Immature natural killer cell (primary cell): ENCODE measurements at regions not wholly inside any gene's neighbourhood (a gene's known extent, or its start where the extent isn't known, plus 50 kb on each side); places are given as distances from the start of the nearest gene placed in this dataset.
A peak's percentile ranks its signal among the peaks of the same experiment; 100 is the strongest.

Experiments used
- DNase-seq, 3 donors: peaks; one replicate each; pipeline ENCODE4 v3.0.0; 2022; ENCODE audit warnings: mixed read lengths in 1 of 3
- H3K27ac Mint-ChIP-seq, 6 donors: one replicate each; pipeline ENCODE4 v1.8.0; 2020; ENCODE audit warnings: mixed read lengths in 6 of 6, mild to moderate bottlenecking in 5 of 6, inconsistent platforms in 4 of 6, moderate library complexity in 3 of 6
- H3K27me3 Mint-ChIP-seq, 3 donors: one replicate each; pipeline ENCODE4 v1.8.0; 2020 to 2021; ENCODE audit warnings: low read depth in 3 of 3, mild to moderate bottlenecking in 3 of 3, mixed read lengths in 3 of 3, moderate library complexity in 3 of 3, inconsistent platforms in 1 of 3
- H3K36me3 Mint-ChIP-seq, 3 donors: one replicate each; pipeline ENCODE4 v1.8.0; 2020; ENCODE audit warnings: mixed read lengths in 3 of 3, inconsistent platforms in 2 of 3, mild to moderate bottlenecking in 2 of 3
- H3K4me1 Mint-ChIP-seq, 2 donors: one replicate each; pipeline ENCODE4 v1.8.0; 2020; ENCODE audit warnings: inconsistent platforms in 2 of 2, mild to moderate bottlenecking in 2 of 2, mixed read lengths in 2 of 2, moderate library complexity in 1 of 2
- H3K4me3 Mint-ChIP-seq, 5 donors: one replicate each; pipeline ENCODE4 v1.8.0; 2020; ENCODE audit warnings: mild to moderate bottlenecking in 5 of 5, mixed read lengths in 5 of 5, inconsistent platforms in 3 of 5, moderate library complexity in 3 of 5
- H3K9me3 Mint-ChIP-seq, 6 donors: one replicate each; pipeline ENCODE4 v1.8.0; 2020; ENCODE audit warnings: mild to moderate bottlenecking in 6 of 6, mixed read lengths in 6 of 6, inconsistent platforms in 4 of 6, moderate library complexity in 3 of 6

GRCh38 chr4:163846008-163846407 is 351.5 kb downstream of the TMA16 start:
- H3K9me3 Mint-ChIP-seq: peaks cover 0 to 5% (median 2%) of the 10 kb centered on the region in 6 donors
- H3K4me1 Mint-ChIP-seq: no peaks in the 10 kb centered on the region
- no peak for DNase-seq
- H3K4me3 Mint-ChIP-seq: no peak overlapping the region
- no peak overlapping the region for H3K27ac Mint-ChIP-seq
- H3K36me3 Mint-ChIP-seq: no peaks in the 10 kb centered on the region
- peaks cover 0 to 3% (median 2%) of the 10 kb centered on the region in 3 donors for H3K27me3 Mint-ChIP-seq

- no peak overlapping the region for H3K27ac Mint-ChIP-seq
- H3K27me3 Mint-ChIP-seq: no peaks in the 10 kb centered on the region
- H3K4me1 Mint-ChIP-seq: no peaks in the 10 kb centered on the region
- peaks cover 0 to 8% (median 0%) of the 10 kb centered on the region in 6 donors for H3K9me3 Mint-ChIP-seq
- H3K36me3 Mint-ChIP-seq: no peaks in the 10 kb centered on the region
- H3K4me3 Mint-ChIP-seq: no peak overlapping the region
- DNase-seq: no peak
These were observed 357.8 kb downstream of the TMA16 start for GRCh38 chr4:163852246-163852645.

DNA sequence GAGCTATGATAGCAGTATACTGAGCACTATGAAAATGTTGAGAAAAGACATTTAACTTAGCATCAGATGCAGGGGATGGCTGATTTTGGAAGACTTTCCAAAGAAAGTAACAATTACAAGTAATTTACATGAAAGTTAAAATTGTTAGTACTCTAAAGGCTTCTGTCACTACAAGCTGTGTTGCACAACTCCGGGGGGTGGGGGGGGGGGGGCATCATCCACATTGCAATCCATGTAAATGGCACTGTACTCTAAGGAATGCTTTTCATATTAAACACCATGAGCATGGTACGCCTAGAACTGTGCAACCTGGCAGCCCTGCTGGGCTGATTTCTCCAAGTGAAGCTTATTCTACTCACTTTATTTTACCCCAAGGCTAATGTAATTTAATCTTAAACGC is 363.4 kb downstream of the TMA16 start:
- Mint-ChIP-seq H3K4me3 (no peak overlapping the region), H3K27ac (no peak overlapping the region)

DNA sequence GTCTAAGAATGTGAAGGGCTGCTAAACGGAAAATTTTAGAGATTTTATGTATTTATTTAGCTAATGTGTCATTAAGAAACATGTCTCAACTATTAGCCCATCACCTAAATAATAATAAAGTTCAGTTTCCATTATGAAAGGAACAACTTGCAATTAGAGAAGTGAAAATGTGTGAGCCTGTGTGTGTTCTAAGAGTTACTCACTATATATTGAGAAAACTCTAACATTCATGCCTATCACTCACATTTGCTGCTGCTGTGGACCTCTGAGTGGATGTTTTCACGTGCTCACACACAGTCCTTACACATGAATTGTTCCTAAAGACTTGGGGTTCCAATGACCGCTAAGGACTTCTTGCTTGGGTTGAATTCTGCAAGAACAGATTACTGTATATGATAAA is 364.0 kb downstream of the TMA16 start:
- no peak overlapping the region for H3K4me3 Mint-ChIP-seq
- H3K9me3 Mint-ChIP-seq: no peaks in the 10 kb centered on the region
- no peaks in the 10 kb centered on the region for H3K4me1 Mint-ChIP-seq
- H3K36me3 Mint-ChIP-seq: no peaks in the 10 kb centered on the region
- H3K27me3 Mint-ChIP-seq: peaks cover 0 to 2% (median 1%) of the 10 kb centered on the region in 3 donors
- H3K27ac Mint-ChIP-seq: no peak overlapping the region
- no peak for DNase-seq

More for the DNA sequence above, 363.4 kb downstream of the TMA16 start:
- no peaks in the 10 kb centered on the region for H3K36me3 Mint-ChIP-seq
- DNase-seq: no peak
- H3K4me1 Mint-ChIP-seq: no peaks in the 10 kb centered on the region
- no peaks in the 10 kb centered on the region for H3K9me3 Mint-ChIP-seq
- H3K27me3 Mint-ChIP-seq: peaks cover 0 to 2% (median 1%) of the 10 kb centered on the region in 3 donors

DNA sequence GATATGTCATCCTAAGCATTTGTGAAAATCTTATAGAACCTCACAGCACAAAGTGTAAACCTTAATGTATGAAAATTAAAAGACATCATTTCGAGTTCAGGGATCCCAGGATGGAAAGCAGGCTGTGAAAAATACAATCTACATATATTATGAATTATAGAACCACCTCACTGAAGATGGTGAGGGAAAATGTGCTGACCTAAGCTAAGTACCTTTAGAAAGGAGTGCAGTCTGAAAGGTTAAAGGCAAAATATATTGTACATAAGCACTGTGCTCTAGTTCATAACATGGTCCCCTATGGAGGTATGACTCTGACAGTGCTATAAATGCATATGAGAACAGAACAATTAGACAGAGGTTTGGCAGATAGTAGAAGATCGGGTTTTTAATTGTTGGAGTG is 368.6 kb downstream of the TMA16 start:
- peaks cover 0 to 2% (median 1%) of the 10 kb centered on the region in 3 donors for H3K27me3 Mint-ChIP-seq
- no peak overlapping the region for H3K27ac Mint-ChIP-seq
- H3K4me1 Mint-ChIP-seq: no peaks in the 10 kb centered on the region
- no peak for DNase-seq
- no peak overlapping the region for H3K4me3 Mint-ChIP-seq
- no peaks in the 10 kb centered on the region for H3K9me3 Mint-ChIP-seq
- H3K36me3 Mint-ChIP-seq: no peaks in the 10 kb centered on the region

- Mint-ChIP-seq H3K9me3 (no peaks in the 10 kb centered on the region), H3K27ac (no peak overlapping the region), H3K36me3 (no peaks in the 10 kb centered on the region), H3K4me3 (no peak overlapping the region), H3K4me1 (no peaks in the 10 kb centered on the region), H3K27me3 (no peaks in the 10 kb centered on the region)
- DNase-seq: no peak
These were observed 370.5 kb downstream of the TMA16 start for GRCh38 chr4:163865010-163865409.

DNA sequence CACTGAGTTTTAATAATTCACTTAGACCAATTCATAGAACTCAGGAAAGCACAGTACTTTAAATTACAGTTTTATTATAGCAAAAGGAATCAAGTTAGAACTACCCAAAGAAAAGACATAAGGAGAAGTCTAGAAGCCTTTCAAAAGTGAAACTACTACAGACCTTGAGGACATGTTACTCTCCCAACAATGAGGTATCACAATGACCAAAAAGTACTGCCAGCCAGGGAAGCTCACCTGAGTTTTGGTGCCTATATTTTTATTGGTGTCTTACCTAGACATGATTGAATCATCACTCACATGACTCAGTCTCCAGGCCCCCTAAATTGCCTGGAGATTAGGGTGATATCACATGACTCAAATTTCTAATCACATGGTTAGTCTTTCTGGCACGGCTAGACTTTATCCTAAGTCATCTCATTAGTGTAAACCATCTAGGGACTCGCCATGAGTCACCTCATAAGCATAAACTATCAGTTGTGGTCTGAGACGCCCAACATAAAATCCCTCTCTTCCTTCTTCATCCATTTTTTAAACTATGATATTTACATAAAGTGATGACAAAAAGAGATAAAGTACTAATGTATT is 372.3 kb downstream of the TMA16 start:
- H3K4me3 Mint-ChIP-seq: no peak overlapping the region
- H3K9me3 Mint-ChIP-seq: peaks cover 0 to 2% (median 0%) of the 10 kb centered on the region in 6 donors
- no peak overlapping the region for H3K27ac Mint-ChIP-seq
- no peaks in the 10 kb centered on the region for H3K4me1 Mint-ChIP-seq
- no peaks in the 10 kb centered on the region for H3K36me3 Mint-ChIP-seq
- H3K27me3 Mint-ChIP-seq: no peaks in the 10 kb centered on the region
- no peak for DNase-seq

- no peaks in the 10 kb centered on the region for H3K36me3 Mint-ChIP-seq
- H3K27me3 Mint-ChIP-seq: no peaks in the 10 kb centered on the region
- H3K9me3 Mint-ChIP-seq: peaks cover 0 to 2% (median 0%) of the 10 kb centered on the region in 6 donors
- no peak for DNase-seq
- no peak overlapping the region for H3K27ac Mint-ChIP-seq
- no peak overlapping the region for H3K4me3 Mint-ChIP-seq
- H3K4me1 Mint-ChIP-seq: no peaks in the 10 kb centered on the region
These were observed 374.0 kb downstream of the TMA16 start for GRCh38 chr4:163868445-163868844.

DNA sequence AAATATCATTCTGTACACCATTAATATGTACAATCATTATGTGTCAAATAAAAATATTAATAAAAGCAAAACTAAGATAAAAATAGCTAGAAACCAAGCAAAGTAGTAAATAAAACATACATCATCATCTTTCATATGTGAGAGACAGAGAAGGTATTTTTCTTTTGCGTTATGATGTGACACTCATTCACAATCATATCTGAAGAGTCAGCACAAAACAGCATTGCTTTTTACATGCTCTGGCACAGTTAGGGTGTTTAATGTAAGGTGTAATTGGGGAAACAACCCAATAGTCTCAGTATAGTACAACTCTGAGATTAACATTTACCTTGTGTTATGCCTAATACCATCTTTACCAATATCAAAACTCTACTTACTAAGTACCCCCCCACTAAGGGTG is 376.6 kb downstream of the TMA16 start:
- peaks cover 0 to 2% (median 0%) of the 10 kb centered on the region in 6 donors for H3K9me3 Mint-ChIP-seq
- no peak overlapping the region for H3K4me3 Mint-ChIP-seq
- H3K27ac Mint-ChIP-seq: no peak overlapping the region
- H3K27me3 Mint-ChIP-seq: peaks cover 0 to 1% (median 1%) of the 10 kb centered on the region in 3 donors
- H3K36me3 Mint-ChIP-seq: no peaks in the 10 kb centered on the region
- H3K4me1 Mint-ChIP-seq: no peaks in the 10 kb centered on the region
- no peak for DNase-seq

GRCh38 chr4:163875327-163875726 is 380.8 kb downstream of the TMA16 start:
- Mint-ChIP-seq H3K36me3 (no peaks in the 10 kb centered on the region), H3K27ac (no peak overlapping the region), H3K9me3 (peaks cover 0 to 4% (median under 1%) of the 10 kb centered on the region in 6 donors), H3K27me3 (peaks cover 0 to 4% (median 1%) of the 10 kb centered on the region in 3 donors), H3K4me3 (no peak overlapping the region), H3K4me1 (no peaks in the 10 kb centered on the region)
- no peak for DNase-seq

DNA sequence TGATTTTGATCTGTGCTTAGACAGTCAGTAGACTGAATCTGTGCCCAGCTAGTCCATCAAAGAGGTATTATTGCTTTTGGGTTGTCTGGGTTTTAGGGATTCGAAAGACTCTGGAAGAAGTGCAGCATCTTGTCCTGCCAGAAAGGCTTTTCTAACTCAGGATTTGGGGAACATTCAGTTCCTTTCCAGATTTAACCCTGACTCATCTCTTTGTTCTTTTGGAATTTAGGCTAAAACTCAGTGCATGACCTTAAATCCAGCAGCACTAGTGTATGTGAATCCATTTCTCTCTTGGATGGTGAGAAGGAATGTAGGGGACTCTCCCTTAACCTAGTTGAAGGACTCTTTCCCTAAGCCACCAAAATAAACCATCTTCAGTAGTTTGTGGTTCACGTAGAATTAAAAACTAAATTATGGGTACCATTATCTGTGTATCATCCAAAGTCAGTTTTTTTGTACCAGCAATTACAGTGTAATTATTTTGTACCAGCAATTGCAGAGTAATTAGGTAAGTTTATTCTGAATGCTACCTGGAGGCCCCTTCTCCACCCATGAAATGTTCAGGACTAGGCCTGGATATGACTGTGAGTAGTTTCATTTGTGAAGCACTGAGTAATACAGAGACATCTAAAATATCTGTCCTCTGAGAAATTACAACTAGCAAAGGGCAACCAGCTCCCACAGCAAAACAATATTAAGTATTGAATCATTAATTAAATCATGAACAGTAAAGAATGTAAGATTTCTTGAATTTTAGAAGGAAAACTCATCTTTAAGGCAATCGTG is 384.0 kb downstream of the TMA16 start:
- H3K27me3 Mint-ChIP-seq: peaks cover 0 to 4% (median 1%) of the 10 kb centered on the region in 3 donors
- no peaks in the 10 kb centered on the region for H3K4me1 Mint-ChIP-seq
- H3K9me3 Mint-ChIP-seq: peaks cover 0 to 9% (median 2%) of the 10 kb centered on the region in 6 donors
- no peak overlapping the region for H3K27ac Mint-ChIP-seq
- no peak overlapping the region for H3K4me3 Mint-ChIP-seq
- H3K36me3 Mint-ChIP-seq: no peaks in the 10 kb centered on the region
- DNase-seq: no peak

- Mint-ChIP-seq H3K27me3 (peaks cover 0 to 7% (median 2%) of the 10 kb centered on the region in 3 donors), H3K27ac (no peak overlapping the region), H3K9me3 (peaks cover 0 to 10% (median 2%) of the 10 kb centered on the region in 6 donors), H3K4me3 (no peak overlapping the region), H3K4me1 (peaks cover 24 to 31% of the 10 kb centered on the region in 2 donors), H3K36me3 (no peaks in the 10 kb centered on the region)
- no peak for DNase-seq
These were observed 397.9 kb downstream of the TMA16 start for GRCh38 chr4:163892417-163892816.

DNA sequence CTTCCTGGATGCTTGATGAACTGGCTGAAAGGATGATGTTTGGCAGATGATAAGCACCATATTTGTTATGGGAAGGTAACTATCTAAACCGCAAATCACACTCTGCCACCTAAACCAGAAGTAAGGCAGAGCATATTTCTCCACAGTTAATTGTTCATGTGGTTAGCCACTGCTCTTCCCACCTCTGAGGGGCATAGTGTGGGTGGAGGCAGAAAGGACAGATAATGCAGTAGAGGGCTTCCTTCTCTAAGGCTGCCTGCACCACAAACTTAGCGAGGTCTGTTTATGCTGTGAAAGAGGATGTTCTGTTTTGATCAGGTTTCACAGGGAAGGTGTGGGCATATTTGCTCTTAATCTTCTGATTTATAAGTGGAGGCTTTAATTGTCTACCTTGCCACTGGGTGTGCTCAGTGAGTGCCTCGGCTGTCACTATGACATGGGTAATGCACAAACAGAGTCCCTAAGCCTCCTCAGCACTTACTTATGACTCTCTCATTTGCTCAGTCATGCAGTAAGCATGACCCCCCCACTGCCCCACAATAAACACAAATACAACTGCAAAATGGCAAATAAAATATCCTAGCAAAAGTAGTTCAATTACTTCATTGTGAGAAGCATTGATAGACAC is 401.0 kb downstream of the TMA16 start:
- Mint-ChIP-seq H3K36me3 (no peaks in the 10 kb centered on the region), H3K27me3 (peaks cover 0 to 7% (median 0%) of the 10 kb centered on the region in 3 donors), H3K4me3 (peak overlapping the region; percentile 47 to 78 (median 71)), H3K27ac (peak overlapping the region in 5 of 6 donors; percentile 29 to 68 (median 56)), H3K9me3 (peaks cover 0 to 11% (median 2%) of the 10 kb centered on the region in 6 donors), H3K4me1 (peaks cover 24 to 33% of the 10 kb centered on the region in 2 donors)
- DNase-seq: peak; percentile 35 to 66 (median 44)

GRCh38 chr4:163901319-163901718 is 406.8 kb downstream of the TMA16 start:
- no peak for DNase-seq
- Mint-ChIP-seq H3K9me3 (peaks cover 0 to 8% (median 0%) of the 10 kb centered on the region in 6 donors), H3K27me3 (peaks cover 0 to 2% (median 2%) of the 10 kb centered on the region in 3 donors), H3K36me3 (no peaks in the 10 kb centered on the region), H3K4me1 (peaks cover 11 to 14% of the 10 kb centered on the region in 2 donors), H3K27ac (no peak overlapping the region), H3K4me3 (no peak overlapping the region)
